HG02678 (cell line): ENCODE measurements at regions not wholly inside any gene's neighbourhood (a gene's known extent, or its start where the extent isn't known, plus 50 kb on each side); places are given as distances from the start of the nearest gene placed in this dataset.

ENCODE experiments used
- ATAC-seq: cut with Tn5 transposase; IDR thresholded peaks from one replicate; pipeline ENCODE4 v1.9.1; 2021; ENCODE audit warnings: mild to moderate bottlenecking, moderate library complexity; ENCODE audit not compliant: unreplicated experiment

DNA sequence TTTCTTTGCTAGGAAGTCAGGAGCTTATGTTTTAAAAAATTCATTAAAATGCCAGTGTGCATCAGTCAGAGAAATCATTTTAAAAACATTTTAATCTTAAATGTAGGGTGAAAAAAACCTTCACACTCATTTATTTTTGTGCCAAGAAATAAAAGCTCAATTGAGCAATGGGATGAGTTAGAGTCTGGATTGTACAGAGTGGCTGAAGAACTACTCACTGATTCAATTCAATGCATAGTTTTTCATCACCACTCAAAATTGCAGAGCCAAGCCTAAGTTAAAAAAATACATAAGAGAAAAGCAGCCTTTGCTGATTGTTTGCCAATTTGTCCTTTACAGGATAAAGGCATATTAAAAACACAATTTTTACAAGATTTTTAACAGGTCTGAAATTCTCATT, 168.2 kb upstream of the DMRTA1 start:
- no peak for ATAC-seq

DNA sequence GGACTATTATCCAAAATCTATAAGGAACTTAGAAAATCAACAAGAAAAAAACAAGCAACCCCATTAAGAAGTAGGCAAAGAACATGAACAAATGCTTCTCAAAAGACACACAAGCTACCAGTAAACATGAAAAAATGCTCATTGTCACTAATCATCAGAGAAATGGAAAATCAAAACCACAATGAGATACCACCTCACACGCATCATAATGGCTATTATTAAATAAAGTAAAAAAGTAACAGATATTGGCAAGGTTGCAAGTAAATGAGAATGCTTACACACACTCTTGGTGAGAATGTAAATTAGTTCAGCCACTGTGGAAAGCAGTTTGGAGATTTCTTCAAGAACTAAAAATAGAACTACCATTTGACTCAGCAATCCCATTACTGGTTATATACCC, 167.0 kb upstream of the DMRTA1 start:
- no peak for ATAC-seq

DNA sequence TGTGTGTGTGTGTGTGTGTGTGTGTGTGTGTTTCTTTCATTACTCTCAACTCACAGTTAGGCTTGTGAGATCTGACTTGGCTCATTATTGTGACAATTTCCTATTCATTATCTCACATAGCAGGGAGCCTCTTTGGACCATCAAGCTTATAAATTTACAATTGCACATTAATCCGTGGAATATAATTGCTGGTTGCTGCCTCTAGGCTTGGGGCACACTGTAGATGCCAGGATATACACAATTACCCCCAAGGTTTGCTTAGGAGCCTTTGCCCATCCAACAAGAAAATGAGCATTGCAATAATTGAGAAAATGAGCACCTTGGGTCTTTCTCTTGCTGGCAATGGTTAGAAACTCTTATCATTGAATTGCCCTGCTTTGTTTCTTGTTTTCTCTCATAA, 161.6 kb upstream of the DMRTA1 start:
- ATAC-seq = no peak

DNA sequence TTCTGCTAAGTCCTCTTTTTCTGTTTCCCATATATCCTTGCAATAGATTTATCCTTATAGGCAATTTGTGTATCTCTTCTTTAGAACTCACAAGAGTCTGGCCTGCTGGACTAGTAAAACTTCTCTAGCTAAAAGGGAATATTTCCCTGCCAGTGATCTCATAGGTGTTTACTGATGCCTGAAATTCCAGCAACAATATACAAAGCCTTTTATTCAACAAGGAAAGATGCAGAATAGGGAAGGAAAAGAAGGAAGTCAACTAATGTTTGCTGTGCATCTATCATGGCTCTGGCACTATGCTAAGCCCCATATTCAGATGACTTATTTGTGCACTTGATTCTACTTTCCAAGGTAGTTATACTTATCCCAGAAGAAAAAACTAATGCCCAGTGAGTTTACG, 160.0 kb upstream of the DMRTA1 start:
- no peak for ATAC-seq

DNA sequence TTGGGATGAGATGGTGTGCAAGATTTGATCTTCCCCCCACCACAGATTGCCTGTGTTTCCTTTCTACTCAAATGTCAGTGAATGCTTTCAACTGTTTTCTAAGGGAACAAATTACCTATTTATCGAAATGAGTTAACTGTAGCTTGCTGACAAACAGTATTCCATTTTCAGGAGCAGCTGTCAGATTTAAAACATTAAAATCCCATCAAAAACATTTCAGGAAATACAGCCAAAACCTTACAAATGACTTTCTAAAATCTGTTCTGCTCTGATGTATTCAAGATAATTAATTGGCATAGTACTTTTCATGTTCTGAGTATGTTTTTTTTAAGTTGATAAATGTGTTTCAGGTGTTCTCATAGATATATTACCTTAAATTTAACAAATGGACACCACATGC, 158.0 kb upstream of the DMRTA1 start:
- no peak for ATAC-seq

DNA sequence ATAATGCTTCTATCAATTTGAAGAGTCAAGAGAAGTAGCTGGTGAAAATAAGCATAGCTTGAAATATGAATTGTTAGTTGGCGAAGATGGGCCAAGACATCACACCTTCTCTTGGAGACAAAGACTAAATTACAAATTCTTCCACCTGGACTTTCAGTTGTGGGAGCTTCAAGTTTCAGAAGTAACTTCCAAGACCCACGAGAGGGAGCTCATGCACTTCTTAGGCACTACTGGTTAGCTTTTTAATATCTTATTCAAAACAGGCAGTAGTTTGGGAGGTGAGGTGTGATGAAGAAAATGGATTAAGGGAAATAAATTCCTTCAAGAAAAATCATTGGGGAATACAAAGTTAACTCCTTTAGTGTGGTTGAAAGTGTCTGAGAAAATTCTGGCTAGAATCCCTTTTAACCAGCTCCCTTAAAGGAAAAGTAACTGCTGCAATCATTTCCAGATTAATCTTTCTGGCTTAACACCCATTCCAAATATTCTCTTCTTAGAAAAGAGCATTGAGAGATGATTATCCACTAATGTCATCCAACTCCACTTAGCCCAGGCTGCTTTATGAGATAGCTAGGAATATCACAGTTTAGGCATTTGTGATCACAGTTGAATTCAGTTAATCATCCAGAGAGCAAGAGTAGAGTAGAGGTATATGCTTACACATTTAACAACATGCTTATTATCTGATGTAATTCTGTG, 139.5 kb upstream of the DMRTA1 start:
- no peak for ATAC-seq

DNA sequence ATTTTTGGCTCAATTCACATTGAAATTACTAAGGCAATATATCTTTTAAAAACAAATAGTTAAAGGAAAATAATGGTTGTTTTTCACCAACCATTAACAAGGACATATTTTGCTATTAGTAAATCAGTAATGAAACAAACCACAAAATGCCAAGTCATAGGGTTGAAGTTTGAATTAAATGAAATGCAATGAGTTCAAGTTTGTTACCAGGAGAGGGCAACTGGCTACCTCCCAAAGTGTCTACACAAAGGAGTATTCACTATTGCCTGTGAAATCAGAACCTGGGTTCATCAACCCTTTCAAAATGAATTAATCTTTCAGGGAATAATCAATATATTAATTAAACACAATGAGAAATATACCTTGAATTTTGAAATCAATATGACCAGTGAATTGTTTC, 138.4 kb upstream of the DMRTA1 start:
- no peak for ATAC-seq

DNA sequence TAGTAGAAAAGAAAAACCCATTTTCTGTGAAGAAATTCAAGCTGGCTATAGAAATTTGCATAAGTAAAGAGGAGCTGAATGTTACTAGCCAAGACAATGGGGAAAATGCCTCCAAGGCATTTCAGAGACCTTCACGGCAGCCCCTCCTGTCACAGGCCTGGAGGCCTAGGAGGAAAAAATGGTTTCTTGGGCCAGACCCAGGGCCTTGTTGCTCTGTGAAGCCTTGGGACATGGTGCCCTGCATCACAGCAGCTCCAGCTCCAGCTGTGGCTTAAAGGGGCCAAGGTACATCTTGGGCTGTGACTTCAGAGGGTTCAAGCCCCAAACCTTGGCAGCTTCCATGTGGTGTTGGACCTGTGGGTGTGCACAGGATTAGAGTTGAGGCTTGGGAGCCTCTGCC, 130.0 kb upstream of the DMRTA1 start:
- ATAC-seq = no peak

DNA sequence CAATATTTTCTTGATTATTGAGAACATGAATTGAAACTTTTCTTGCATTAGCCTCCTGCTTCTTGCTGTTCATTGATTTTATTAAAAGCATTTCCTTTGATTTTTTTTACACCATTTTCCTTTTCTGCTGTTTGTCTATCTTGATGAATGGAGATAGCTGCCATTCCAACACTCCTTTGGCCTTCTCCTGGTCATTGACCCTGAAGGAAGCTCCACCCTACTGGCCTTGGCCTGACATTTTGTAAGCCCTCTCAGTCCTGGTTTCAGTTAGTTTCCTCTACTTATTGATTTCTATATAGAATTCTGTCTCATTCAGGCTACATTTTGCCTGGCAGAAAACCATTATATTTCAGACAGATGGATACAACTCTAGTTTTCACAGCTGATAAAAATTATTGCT, 115.1 kb upstream of the DMRTA1 start:
- no peak for ATAC-seq

DNA sequence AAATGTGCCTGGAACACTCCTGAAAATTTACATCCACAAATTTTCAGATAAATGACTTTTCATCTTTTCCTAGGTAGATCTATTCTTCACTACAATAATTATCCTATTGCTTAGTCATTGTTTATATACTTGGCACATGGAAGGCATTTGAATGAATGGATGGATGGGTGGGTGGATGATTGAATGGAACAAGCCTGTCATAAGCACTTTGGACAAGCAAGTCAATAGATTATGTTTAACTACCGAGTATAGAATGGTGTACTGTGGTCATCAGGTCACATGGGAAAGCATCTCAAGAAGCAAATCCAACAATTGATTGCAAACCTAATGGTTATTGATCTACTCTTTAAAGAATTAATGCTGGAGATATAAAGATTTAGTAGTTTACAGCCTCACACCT, 114.4 kb upstream of the DMRTA1 start:
- no peak for ATAC-seq

DNA sequence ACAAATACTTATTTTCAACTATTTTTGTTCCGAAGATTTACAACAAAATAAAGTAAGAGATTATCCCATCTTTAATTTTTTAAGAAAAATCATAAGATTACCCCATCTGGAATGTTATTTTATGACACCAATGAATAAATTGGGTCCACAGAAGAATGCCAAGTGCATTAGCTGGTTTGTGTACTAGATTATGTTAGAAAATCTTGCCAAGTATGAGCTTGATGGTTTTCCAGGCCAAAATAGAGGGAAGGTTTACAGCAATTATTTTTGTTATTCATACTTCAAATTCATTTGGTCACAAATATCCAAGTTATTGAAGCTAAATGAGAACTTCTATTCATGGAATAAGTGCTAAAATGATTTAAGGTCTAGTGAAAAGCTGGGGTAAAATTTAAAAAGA, 109.4 kb upstream of the DMRTA1 start:
- no peak for ATAC-seq

DNA sequence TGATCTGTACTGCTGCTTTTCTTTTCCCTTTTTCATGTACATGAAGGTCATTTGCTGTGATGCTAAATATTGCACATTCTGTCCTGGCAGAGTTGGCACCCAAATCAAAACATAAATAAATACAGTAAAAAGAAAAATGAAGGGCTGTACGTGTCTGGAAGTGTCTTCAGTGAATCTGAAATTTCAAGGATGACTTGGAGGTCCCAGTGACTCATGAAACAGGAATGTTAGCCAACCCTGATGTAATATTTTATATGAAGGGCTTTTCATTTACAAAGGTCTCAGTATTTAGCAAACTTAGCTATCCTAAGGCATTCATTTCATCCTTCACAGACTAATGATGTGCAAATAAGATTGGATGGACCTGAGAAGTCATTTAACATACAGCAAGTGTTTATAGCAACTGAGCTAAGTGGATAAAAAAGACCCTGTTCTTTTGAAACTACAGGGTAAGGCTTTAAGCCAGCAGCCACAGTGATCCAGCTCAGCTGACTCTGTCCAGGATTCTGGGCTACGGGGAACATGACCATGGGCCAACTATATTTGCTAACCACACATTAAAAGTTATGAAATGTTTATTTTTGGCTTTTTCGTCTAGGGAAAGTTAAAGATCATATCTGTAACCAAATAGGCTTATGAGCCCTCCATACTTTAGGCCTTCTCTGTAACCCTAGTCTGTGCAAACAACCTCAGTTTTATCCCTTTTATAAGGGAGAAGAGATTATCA, 104.0 kb upstream of the DMRTA1 start:
- no peak for ATAC-seq

DNA sequence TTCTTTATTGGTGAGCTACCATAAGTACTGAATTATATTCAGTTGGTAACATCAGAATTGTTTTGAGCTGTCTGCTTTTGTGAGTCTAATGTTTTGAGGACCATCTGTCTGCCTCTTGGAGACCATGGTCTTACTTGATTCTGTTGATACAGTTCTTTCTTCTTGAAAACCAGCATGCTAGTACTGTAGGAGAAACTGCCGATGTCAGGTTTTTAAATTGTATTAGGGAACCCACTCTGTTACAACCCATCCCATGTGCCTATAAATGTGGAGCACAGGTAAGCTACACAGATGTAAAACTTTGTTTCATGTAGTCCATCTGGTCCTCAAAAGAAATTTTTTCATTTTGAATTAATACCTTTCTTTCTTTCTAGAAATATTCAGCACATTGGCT, 103.4 kb upstream of the DMRTA1 start:
- ATAC-seq = no peak

DNA sequence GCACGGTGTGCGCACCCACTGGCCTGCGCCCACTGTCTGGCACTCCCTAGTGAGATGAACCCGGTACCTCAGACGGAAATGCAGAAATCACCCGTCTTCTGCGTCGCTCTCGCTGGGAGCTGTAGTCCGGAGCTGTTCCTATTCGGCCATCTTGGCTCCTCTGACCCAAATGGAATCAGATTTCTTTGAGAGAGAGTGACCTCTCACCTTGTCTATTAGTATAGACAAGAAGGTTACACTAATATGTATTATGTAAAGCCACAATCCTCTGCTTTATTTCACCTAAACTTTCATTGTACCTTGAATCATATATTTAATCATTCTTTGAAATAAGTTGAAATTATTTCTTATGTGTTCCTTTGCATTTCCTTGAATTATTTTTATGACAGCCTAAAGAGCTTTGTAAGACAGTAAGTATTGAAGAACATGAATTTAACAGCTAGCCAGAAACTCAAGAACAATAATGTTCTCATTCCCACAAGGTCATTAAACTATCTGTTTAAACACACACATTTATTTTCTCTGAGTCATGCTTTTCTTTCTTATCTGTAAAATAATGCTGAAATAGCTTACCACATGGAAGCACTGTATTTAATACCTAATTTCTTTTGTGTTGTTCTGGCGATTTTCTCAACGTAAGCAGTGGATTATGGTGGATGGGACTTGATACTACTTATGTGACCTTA, 91.8 kb upstream of the DMRTA1 start:
- no peak for ATAC-seq

DNA sequence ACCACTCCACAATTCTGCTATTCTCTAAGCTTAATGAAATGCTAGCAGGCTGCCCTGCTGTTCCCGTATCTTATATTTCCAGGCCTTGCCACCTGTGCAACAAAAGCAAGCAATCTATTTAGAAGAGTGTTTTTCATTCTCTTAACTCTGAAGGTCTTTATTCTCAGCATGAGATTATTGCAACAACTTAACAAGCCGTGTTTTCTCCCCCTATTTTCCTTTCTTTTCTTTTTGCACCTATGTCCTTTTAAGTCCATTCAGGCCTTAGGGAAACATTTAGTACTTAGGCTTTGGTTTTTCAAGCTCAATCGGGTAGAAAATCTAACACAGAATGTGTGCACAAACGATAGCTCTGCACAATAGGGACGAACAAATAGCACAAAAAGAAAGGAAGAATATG, 89.6 kb upstream of the DMRTA1 start:
- ATAC-seq = no peak

DNA sequence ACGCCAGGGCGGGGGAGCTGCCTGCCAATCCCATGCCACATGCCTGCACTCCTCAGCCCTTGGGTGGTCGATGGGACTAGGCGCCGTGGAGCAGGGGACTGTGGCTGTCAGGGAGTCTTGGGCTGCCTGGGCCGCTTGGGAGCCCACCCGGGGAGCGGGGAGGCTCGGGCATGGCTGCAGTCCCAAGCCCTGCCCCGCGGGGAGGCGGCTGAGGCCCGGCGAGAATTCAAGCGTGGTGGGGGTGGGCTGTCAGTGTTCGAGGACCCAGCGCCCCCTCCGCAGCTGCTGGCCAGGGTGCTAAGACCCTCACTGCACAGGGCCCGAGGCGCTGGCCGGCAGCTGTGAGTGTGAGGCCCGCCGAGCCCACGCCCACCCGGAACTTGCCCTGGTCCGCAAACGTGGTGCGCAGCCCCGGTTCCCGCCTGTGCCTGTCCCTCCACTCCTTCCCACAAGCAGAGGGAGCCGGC, 83.2 kb upstream of the DMRTA1 start:
- ATAC-seq = no peak

DNA sequence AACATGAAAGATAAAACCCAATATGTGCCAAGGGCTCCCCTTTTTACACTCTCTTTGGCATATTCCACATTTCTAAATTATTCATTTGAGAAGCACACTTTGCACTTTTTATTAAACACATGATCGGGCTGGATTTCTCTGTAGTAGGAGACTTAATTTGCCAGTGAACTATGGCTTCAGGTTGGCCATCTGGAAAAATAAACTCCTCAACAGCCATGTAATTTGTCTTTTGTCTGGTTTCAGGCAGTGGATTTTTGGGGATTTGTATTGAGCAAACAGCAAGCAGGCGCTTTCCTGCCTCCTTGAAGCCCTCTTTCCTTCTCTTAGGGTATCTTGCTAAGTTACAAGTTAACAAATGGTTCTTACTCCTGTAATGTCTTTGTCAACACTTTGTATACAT, 73.0 kb upstream of the DMRTA1 start:
- no peak for ATAC-seq

DNA sequence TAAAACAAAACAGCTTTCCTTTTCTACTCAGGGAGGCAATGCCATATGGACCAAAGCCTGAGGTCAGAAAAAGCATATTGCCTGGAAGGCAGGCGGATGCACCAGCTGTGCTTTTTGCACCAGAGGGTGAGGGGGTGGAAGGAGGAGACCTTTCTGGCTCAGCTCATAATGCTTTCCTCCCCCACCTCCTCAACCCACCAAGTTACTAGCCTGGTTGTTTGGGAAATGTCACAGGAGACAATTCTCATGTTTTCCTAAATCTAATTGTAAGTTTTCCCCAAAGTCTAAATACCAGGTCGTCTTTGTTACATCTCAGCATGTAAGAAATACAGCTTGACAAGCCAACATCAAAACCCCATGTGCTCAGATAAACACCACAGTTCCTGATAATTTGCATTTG, 72.6 kb upstream of the DMRTA1 start:
- no peak for ATAC-seq

DNA sequence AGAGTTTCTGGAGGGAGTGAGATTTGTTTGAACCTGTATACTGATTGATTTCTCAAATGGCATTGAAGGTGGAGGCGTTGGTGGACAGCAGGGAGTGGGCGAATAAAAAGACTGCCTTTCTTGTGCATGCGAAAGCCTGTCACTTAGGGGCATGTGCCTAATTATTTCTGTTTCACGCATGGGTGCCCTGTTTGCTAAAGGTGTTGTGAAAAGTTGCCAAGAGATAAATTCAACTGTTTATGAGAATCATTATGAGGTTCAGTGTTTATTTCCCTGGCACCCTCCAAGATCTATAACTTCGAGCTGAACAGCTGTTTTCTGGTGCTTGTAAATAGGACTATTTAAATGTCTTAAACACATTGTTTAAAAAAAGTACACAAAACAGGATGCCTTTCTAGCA, 67.4 kb upstream of the DMRTA1 start:
- no peak for ATAC-seq

DNA sequence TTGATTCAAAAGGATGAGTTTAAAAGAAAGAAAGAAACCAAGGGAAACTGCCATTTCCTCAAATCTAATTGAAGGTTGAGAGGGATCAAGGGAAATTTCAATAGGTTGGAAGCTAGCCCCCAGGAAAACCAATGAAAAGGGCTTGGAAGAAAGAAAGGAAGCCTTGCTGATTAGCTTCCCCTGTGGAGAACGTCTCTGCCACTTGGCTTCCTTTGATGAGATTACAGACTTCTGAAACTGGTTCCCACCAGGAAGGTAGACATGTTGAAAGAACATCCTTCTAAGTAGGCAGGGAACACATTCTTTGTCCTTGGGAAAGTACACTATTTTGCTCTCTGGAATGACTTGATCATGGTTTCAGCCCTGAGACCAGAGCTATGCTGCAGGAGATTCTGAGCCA, 65.5 kb upstream of the DMRTA1 start:
- no peak for ATAC-seq

DNA sequence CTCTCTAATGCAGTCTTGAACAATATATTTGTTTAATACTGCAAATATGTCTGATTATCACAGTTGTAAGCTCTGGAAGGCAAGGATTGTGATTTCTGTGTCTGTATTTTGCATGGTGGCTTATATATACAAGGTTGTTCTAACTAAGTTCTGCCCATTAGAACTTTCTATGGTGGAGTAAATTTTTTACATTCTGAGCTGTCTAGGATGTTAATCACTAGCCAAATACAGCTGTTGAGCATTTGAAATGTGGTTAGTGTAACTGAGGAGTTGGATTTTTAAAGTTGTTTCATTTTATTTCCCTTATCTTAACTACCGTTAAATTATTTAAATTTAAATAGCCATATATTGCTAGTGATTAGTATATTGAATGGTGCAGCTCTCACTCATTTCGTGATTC, 64.3 kb upstream of the DMRTA1 start:
- no peak for ATAC-seq

DNA sequence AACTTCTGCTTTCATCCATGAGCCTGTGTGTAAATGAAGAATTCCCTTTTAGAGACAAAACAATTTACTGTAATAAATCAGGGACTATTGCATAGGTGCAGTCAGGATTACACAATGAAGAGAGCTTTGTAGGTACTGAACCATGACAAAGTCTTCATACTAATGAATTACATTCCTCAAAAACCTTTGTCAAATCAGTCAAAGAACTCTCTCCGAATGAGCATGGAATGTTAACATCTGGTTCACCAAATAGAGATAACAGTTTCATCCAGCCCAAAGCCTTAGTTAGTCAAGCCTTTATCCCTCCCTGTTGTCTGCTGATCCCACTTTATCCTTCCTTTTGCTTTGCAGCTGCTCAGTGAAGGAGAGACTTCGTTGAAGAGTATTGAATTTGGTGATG, 62.9 kb upstream of the DMRTA1 start:
- no peak for ATAC-seq
